Activated CD4-positive, CD25-positive, alpha-beta regulatory T cell treated with anti-CD3 and anti-CD28 coated beads, Interleukin-2, amount 50 U/mL, for 72 hours (primary cell): ENCODE measurements at regions not wholly inside any gene's neighbourhood (a gene's known extent, or its start where the extent isn't known, plus 50 kb on each side); places are given as distances from the start of the nearest gene placed in this dataset.

Experiments used
- DNase-seq: peaks from one replicate; pipeline ENCODE4 v3.0.0; 2021

DNA sequence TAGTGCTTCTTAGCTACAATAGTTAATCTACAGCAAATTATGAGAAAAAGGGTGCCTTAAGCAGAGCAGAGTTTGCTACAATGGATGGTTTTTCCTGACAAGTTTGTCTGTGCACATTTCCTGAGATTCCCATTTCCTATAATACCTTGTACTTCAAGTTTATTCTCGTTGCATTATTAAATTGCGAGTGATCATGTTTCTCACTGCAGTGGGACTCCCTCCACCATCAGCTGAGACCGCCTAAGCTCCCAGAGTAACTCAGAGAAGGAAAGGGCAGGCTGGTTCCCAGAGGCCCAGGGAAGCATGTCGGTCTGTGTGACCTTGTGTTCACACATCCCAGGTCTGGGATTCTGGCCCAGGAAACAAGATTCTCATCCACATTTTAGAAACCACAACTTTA lies 162.1 kb downstream of the ARL4C start:
- DNase-seq, result no peak

DNA sequence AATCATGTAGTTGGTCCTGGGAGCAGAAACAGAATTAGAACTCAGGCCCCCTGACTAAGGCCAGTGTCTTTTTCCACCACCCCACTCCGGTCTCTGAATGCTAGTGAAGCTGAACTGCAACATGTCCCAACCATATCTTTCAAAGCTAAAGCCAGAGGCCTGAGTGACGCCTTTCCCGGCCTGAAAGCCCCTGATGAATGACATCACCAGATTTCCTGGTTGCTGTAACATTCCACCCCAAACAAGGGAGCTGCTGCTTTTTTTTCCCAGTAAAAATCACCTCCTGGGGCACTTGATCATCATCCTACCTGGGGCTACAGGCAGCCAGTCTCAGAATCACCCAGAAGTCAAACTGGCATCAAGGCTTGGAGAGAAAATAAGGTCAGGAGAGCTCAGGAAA lies 162.7 kb downstream of the ARL4C start:
- DNase-seq, result no peak

DNA sequence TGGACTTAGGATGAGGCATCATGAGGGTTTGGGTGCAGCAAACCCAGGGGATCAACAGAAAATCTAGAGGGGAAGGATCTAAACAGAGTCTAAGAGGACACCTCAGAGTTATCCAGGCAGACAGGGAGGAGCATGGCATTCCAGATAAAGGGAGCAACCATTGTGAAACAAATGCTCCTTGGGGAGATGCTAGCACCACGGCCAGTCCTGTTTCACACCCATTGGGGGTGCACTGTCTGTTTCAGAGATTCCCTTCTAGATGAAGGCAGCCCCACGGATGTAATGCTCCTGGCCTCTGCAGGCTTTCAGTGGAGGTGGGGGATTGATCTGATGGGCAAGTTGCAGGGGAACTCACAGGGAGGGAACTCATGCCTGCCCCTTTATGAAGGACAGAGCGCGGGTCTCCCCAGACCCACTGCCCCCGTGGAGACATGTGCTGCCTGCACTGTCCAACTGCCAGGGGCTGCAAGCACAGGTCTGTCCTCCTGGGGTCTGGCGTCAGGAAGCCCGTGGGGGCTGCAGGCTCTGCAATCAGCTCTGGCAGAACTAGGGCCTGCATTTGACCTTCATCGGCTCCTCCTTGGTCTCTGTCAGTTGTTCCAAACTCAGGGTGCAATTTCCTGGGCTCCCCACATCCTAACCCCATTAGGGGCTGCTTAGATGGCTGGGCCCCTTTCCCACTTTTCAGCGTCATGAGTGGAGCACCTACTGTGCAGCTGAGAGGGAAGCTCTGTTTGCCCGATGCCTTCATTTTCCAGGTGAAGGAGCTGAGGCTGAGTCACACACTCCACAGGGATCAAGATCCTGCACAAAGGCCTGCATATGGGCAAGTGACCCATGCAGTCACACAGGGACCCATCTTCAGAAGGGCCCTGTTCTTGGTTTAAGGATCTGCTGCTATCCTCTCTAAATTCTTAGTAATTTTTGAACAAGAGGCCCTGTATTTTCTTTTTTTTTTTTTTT lies 163.4 kb downstream of the ARL4C start:
- no peak for DNase-seq

DNA sequence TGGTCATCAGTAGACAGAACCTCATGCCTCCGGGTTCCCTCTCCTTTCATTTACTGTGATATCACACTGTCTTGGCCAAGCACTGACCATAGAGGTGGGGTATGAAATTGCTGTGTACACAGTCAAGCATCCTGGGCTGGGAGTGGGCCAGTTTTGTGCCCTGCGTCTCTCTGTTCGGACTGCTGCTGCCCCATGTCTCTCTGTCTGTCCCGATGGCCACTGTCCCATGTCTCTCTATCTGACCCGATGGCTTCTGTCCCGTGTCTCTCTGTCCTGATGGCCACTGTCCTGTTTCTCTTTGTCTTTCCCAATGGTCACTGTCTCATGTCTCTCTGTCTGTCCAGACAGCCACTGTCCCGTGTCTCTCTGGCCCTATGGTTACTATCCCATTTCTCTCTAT lies 164.9 kb downstream of the ARL4C start:
- DNase-seq, result no peak

DNA sequence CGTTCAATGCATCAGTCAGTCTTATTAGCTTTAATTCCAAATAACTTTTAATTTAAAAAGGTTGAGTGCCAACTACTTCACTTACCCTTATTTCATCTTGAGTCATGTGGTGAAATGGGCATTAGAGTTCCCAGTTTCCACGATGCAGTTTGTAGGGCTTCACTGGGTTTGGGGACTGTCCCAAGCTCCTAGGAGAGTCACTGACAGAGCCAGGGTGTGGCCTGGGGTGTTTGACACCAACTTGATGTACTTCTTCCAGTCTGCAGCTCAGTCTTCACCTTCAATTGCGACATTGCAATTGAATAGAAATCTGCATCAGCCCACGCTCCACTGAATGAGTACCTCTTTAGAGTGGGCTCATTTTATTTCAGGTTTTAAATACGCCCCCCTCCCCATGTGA lies 165.3 kb downstream of the ARL4C start:
- no peak for DNase-seq

DNA sequence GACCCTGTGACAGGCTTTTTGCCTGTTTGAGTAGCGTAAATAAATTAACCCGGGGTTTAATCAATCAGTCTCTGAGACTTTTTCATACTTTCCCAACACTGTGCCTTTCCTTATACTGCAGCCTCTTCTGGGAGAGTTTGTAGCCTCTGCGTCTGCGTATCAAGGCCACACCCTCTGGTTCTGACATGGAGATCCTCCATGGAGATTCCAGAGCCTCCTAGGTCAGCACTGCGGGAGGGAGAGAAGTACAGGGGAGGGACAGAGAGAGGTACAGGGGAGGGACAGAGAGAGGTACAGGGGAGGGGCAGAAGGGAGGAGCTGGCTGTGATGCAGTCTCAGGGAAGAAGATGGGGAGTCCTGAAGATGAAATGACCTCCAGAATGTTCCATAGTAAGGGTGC lies 166.0 kb downstream of the ARL4C start:
- no peak for DNase-seq

DNA sequence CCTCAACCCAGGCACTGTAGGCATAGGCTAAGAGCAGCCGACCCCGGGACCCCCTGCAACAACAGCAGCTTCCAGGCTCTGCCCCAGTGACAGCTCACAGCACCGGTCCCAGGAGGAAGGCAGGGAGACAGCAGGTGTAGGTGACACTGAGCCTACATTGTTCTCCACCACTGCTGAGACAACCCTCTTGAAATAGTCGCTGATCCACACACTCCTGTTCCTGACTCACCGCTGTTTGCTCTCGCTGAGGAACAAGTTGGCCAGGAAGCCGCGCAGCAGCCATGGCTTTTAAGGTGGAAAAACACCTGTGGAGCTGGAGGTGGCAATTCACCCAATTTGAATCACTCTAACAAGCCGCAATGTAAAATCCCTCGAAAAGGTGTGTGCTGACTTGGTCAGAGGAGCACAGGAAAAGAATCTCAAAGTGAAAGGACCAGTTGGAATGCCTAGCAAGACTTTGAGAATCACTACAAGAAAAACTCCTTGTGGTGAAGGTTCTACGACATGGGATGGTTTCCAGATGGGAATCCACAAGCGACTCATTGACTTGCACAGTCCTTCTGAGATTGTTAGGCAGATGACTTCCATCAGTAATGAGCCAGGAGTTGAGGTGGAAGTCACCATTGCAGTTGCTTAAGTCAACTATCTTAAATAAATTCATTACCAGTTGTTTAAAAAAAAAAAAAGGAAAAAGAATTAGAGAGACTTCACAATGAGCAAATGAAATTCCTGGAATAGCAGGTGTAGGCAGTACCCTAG lies 167.5 kb downstream of the ARL4C start:
- DNase-seq, result no peak

DNA sequence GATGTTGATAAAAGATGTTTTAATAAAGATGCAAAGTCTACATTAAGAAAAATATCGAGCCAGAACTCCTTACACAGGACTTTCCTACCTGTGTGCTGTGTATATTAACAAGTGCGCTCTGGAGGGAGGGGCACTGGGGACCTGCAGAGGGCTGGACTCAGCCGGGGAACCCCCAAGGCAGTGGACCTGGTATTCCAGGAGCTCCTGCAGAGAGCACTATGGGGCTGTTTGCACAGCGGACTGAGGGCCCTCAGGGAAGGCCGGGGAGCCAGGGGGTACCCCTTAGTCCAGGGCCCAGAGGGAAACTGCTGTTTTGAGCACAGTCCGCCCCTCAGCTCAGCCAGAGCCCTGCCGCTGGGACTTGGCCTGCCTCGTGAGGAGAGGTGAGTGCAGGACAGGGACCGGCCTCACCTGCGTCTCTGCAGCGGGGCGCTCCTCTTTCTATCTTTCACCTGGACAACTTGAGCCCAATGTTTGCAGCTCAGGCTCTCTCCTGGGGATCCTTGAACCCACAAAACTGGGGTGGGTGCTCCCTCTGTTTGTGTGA lies 168.4 kb downstream of the ARL4C start:
- no peak for DNase-seq

DNA sequence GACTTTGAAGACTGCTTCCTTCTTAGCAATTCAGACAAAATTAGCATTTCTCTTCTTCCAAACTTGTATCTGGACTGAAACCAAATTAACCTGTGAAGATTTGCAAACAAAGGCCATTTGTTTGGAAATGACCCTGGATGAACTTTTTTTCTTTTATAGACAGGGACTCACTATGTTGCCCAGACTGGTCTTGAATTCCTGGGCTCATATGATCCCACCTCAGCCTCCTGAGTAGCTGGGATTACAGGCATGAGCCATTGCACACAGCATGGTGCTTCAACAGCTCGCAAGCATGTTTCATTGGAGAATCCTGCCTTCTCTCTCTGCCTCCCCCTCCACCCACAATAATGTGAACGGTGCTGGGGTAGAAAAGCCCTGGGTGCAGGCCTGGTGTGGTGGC lies 170.2 kb downstream of the ARL4C start:
- no peak for DNase-seq

DNA sequence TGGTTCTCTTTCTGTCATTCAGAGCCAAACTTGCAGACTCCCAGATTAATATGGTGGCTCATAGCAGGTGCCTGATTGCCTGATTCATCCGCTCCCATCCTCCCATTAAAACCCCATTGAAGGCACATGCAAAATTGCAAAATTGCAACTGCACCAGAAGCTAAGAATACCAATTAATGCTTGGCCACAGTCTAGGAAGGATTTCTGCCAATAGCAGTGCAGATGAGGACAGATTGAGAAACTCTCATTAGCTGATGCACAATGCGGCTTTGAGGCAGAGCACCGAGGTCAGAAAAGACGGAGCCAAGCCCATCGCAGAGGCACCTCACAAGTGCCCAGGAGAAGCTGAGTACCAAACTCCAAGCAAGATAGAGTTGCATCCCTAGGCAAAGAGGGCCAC lies 172.8 kb downstream of the ARL4C start:
- DNase-seq, result no peak

DNA sequence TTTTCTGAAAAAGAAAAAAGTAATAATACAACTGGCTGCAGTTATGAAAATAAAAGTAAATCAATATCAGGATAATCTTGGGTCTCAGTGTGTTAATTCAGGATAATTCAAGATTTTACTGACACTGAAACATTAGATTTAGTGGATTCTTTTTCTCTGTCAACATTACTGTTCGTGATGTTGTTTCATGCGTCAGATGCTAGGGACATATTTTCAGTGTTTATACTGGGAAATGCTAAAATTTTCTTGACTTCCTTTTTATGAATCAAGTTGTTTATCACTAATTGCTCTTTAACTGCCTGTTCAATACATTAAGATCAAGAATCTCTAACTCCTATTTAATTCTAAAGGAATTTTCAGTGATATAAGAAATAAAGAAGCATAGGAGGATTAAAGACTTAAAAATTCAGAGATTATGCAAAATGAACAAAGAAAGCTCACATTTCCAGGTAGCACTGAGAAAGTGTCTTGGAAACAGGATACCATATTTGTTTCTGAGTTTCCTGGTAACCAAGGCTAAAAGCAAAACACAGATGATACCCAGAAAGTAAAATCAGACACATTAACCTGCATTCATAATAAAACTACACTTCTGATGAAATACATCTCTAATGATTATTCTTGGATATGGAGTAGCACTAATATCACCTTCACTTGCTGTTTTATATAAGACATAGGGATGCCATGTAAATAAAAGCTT lies 174.0 kb downstream of the ARL4C start:
- DNase-seq, result no peak

DNA sequence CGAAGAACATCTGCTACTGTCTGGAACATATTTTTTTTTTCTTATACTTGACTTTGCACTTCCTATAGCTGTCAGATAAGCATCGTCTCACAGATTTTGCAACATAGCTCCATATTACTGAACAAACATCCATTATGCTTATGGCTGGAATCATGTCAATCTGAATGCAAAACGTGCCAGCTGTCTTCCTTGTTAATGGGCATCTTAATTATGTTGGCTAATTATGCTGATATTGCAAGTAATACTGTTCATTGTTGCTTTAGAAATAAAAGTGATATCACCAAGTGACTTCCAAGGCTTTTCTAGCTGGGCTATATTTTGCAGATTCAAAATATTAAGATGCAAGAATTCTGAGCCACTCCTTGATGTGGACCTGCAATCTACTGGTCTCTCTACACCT lies 176.8 kb downstream of the ARL4C start:
- DNase-seq, result no peak

DNA sequence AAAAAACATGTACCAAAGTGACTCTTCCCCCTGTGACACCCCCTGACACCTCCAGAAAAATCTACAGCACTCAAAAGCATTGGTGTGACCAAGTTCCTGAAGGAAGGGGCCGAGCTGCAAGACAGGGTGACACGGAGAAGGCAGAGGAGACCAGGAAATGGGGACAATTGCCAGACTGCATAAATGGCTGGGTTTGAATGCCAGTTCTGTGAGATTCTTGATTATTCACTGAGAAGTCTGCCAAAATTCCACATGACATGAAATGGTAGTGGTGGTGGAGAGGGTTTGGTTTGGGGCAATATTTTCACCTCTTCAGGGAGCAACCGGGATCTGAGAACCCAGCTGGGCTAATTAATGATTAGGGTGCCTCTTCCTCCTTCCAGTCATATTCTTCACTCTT lies 178.5 kb downstream of the ARL4C start:
- DNase-seq, result no peak

DNA sequence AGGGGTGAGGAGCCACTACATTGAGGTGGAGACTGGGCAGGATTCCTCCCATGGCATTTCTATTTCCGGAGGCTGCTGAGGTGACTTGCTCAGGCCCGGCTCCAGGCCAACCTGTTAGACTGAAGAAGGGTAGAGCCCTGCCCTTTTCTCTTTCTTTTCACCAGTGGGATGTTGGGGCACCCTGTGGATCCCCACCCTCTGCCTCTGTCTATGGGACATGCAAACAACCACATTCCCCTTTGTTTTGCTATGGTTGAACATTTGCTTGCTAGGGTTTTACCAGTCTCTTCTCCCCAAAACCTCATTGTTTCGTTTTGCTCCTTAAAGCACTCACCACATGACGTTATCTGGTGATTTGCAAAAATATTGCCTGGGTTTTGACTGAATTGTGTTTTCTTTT lies 183.3 kb downstream of the ARL4C start:
- no peak for DNase-seq

DNA sequence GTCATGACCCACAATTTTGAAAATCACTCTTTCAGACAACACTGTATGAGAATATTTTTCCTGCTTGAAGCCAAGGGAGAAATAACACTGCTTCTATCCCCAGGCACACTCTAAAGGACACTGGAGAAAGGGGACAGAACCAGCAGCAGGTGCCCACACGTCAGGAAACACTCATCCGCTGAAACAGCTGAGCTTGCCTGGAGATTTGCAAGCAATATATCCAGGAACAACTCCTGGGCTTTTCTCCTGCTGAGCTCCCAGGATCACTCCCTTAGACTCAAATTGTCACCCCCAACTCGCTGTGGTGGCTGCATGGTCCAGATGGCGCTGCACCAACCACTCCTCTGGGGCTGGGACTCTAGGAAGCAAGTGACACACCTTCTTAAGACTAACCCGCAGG lies 186.7 kb downstream of the ARL4C start:
- no peak for DNase-seq

DNA sequence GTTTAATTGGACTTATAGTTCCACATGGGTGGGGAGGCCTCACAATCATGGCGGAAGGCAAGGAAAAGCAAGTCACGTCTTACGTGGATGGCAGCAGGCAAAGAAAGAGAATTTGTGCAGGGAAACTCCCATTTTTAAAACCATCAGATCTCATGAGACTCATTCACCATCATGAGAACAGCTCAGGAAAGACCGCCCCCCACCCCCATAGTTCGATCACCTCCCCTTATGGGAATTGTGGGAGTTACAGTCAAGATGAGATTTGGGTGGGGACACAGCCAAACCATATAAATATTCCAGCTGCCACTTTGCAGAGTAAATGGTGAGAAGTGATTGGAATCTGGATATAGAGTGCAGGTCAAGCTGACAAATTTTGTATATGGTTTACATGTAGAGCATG lies 187.4 kb downstream of the ARL4C start:
- DNase-seq, result no peak

DNA sequence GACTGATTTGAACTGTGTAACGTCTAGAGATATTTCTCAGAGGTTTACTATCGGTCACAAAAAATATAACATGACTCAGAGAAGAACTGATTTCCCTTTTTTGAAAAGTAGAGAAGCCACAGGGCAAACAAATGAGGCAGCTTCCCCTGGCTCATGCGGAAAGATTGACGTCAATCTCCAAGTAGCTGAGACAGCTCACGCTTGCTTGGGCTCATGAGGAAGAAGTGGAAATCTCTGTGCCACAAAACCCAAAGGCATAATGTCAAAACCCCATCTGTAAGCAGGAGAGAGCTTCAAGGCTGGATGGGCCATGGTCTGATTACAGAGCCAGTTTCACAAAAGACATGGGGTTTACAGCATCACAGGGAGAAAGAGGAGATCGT lies 188.1 kb downstream of the ARL4C start:
- DNase-seq, result no peak

DNA sequence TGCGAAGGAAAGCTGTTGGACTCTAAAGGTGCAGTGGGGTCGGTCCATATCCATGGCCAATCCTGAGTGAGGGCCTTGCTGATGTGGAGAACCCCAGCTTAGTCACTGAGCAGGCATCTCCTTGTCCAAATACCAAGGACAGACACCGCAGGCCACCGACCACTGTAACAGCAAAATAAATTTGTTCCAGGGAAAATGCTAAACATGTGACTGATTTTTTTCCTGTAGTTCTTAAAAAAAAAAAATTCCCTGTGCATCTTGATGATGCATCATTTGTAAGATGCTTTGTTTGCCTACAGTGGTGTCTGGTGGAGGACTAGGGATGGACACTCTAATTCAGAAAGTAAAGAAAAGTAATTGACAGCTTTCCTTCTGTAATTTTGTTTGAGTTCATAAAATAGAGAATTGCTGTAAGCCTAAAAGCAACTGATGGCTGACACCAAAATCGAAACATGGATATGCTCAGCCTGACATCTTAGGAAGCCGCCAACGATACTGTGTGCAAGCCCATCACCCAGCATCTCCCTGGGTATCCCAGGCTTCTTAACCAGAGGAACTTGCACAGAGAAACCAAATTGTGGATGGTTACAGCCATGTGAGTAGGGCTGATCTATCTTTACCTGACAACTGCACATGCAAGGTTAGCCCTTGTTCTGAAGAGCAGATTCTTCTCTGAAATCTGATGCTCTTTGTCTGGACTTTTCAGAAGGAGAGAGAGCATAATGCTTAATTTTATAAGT lies 188.6 kb downstream of the ARL4C start:
- no peak for DNase-seq

DNA sequence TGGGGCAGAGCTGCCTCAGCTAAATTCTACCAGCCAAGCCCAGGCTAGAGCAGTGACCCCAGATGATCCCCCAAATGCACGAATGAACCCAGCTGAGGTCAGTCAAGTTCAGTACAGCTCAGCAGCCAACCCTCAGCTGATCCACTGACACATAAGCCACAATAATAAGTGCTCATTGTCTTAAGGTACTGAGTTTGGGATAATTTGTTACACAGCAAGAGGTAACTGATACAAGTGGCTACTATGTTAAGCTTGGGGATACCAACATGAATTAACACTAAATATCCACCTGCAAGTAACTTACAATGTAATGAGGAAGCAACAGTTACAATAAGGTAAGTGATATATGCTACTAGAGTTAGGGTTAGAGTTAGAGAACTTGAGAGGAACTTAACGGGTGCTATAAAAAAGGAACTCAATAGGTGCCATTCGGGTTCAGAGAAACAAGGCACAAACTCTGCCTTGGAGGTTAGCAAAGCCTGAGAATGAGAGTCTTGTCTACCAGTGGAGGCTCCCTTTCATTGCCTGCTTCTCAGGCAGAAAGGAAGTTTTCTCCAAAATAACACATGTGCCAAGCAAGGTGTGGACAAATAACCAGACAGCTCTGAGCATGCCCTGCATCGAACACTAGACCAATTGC lies 189.4 kb downstream of the ARL4C start:
- no peak for DNase-seq

DNA sequence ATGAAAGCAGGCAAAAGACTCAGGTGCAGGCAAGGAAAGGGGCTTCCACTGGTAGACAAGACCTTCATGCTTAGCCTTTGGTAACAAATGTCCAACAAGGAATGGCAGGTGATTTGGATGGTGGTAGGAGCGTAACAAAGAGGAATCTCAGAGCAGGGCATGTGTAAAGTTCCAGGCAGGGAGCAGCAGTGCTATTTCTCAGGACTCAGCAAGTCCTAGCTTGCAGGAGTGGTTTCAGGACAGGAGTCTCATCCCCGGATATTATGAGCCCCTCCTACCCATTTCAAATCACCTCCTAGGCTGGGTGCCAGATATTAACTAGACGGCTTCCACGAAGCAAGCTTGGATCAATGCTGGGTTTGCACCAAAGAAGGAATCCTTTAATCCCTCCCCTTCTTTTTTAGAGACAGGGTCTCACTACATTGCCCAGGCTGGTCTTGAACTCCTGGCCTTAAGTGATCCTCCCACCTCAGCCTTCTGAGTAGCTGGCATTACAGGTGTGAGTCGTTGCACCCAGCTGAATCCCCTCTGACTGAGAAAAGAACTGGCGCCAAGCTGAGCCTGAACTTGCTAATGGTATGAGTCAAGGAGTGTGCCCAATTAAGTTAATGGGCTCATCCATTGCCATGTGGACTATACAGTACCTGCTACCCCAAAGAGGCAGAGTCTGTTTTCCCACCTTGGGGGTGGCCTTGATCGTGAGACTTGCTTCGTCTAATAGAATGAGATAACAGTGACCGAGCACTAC lies 190.3 kb downstream of the ARL4C start:
- DNase-seq, result no peak

DNA sequence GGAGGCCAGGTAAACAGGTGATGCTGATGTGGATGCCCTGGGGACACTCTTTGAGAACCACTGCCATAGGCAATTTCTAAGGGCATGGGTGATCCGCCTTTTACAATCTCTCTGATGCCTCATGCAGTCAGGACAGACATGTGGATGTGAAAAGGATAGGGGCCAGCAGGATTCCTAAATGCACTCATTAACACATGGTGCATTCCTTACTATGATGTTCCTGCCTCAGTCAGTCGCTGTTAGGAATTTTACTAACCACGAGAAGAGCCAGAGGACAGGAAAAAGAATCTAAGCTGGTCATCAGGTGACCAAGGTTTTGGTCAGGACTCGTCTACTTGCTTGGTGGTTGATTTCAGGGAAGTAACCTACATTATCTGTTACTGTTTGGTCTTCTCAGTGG lies 191.0 kb downstream of the ARL4C start:
- no peak for DNase-seq
